ENCODE measurements at regions not wholly inside any gene's neighbourhood (a gene's known extent, or its start where the extent isn't known, plus 50 kb on each side); places are given as distances from the start of the nearest gene placed in this dataset.

DNA sequence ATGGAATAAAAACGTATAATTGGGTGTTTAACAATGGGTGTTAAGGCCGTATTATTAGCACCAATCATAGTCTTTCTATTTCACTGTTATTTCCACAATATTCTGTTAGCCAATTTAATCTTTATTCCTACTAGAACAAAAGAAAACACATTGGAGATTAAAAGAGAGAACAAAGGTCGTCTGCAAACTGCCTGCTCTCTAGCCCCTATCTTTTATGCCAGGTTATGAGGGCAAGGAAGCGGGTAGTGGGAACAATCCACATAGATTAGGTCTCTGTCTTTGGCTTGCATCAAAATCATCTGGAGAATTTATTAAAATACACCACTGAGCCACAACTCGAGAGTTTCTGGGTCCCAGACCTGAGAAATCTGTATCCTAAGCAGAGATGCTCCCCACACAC, 69.4 kb upstream of the DSC1 start:
- Histone ChIP-seq H3K9me2 (ENCODE audit: insufficient read depth) (no peaks in the 10 kb centered on the region), H3K4me3 (no peak overlapping the region), H3K4me2 (no peak overlapping the region), H3K4me1 (replicated peaks; ENCODE audit: insufficient read depth) (peaks cover 18% of the 10 kb centered on the region), H3K79me2 (ENCODE audit: low read depth) (no peaks in the 10 kb centered on the region), H3K27me3 (ENCODE audit: insufficient read depth, low read depth) (no peaks in the 10 kb centered on the region), H4K20me1 (ENCODE audit: insufficient read depth) (no peaks in the 10 kb centered on the region), H3K9me3 (ENCODE audit: insufficient read depth, low read depth) (no peaks in the 10 kb centered on the region; the same call in 1 of the 2 replicates), H2AFZ (no peak overlapping the region), H3K36me3 (ENCODE audit: low read depth) (no peaks in the 10 kb centered on the region), H3K27ac (no peak overlapping the region), H3F3A (ENCODE audit: insufficient read depth, low read depth) (peaks cover 6% of the 10 kb centered on the region; the same call in 1 of the 2 replicates)
- no peak for DNase-seq
- TF ChIP-seq, protein P1, sequence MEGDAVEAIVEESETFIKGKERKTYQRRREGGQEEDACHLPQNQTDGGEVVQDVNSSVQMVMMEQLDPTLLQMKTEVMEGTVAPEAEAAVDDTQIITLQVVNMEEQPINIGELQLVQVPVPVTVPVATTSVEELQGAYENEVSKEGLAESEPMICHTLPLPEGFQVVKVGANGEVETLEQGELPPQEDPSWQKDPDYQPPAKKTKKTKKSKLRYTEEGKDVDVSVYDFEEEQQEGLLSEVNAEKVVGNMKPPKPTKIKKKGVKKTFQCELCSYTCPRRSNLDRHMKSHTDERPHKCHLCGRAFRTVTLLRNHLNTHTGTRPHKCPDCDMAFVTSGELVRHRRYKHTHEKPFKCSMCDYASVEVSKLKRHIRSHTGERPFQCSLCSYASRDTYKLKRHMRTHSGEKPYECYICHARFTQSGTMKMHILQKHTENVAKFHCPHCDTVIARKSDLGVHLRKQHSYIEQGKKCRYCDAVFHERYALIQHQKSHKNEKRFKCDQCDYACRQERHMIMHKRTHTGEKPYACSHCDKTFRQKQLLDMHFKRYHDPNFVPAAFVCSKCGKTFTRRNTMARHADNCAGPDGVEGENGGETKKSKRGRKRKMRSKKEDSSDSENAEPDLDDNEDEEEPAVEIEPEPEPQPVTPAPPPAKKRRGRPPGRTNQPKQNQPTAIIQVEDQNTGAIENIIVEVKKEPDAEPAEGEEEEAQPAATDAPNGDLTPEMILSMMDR (conservative IDR thresholded peaks at IDR 0.05) = no peak
- TF ChIP-seq EZH2 (IDR thresholded peaks at IDR 0.05; ENCODE audit: low read depth) = no peak
- ChIA-PET CTCF (no interaction called here), POLR2A (ENCODE audit: unreplicated experiment) (no interaction called here)
- BruUV-seq (replicated peaks) = no TSS peak
- intact Hi-C loops (cut with micrococcal nuclease; ENCODE audit: unreplicated experiment) = no loop called here

DNA sequence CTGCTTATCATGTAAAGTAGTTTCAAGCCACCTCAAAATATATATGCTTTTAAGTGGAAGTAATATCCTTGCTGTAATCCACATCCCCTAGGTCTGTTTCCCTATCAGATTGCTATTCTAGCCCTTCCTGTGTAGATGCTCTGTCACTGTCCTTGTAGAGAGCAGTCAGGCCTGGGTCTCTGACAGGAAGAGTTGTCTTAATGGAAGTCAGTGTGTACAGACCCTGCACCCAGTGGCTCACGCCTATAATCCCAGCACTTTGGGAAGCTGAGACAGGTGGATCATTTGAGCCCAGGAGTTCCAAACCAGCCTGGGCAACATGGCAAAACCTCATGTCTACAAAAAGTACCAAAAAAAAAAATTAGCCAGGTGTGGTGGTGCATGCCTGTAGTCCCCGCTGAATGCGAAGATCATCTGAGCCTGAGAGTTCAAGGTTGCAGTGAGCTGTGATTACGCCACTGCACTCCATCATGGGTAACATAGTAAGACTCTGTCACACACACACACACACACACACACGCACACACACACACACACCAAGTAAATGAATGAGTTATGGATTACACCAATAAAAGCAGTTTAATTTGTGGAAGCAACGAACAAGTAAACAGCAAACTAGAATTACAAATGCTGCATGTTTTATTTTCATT, 70.2 kb upstream of the DSC1 start:
- ChIA-PET POLR2A (ENCODE audit: unreplicated experiment) (no interaction called here), CTCF (no interaction called here)
- H3K4me1 ChIP-seq (replicated peaks; ENCODE audit: insufficient read depth) = peaks cover 18% of the 10 kb centered on the region
- no peak overlapping the region for H3K4me2 ChIP-seq
- no peak overlapping the region for H3K4me3 ChIP-seq
- no peaks in the 10 kb centered on the region for H3K9me2 ChIP-seq (ENCODE audit: insufficient read depth)
- no peak for DNase-seq
- no peaks in the 10 kb centered on the region for H3K79me2 ChIP-seq (ENCODE audit: low read depth)
- no peak for TF ChIP-seq EZH2 (IDR thresholded peaks at IDR 0.05; ENCODE audit: low read depth)
- TF ChIP-seq, protein P1 (conservative IDR thresholded peaks at IDR 0.05) = no peak
- no TSS peak for BruUV-seq (replicated peaks)
- H3F3A ChIP-seq (ENCODE audit: insufficient read depth, low read depth) = peaks cover 6% of the 10 kb centered on the region; the same call in 1 of the 2 replicates
- H3K27me3 ChIP-seq (ENCODE audit: insufficient read depth, low read depth) = no peaks in the 10 kb centered on the region
- no peaks in the 10 kb centered on the region for H4K20me1 ChIP-seq (ENCODE audit: insufficient read depth)
- intact Hi-C loops (cut with micrococcal nuclease; ENCODE audit: unreplicated experiment) = no loop called here
- no peaks in the 10 kb centered on the region for H3K36me3 ChIP-seq (ENCODE audit: low read depth)
- no peak overlapping the region for H3K27ac ChIP-seq
- H3K9me3 ChIP-seq (ENCODE audit: insufficient read depth, low read depth) = no peaks in the 10 kb centered on the region
- no peak overlapping the region for H2AFZ ChIP-seq

DNA sequence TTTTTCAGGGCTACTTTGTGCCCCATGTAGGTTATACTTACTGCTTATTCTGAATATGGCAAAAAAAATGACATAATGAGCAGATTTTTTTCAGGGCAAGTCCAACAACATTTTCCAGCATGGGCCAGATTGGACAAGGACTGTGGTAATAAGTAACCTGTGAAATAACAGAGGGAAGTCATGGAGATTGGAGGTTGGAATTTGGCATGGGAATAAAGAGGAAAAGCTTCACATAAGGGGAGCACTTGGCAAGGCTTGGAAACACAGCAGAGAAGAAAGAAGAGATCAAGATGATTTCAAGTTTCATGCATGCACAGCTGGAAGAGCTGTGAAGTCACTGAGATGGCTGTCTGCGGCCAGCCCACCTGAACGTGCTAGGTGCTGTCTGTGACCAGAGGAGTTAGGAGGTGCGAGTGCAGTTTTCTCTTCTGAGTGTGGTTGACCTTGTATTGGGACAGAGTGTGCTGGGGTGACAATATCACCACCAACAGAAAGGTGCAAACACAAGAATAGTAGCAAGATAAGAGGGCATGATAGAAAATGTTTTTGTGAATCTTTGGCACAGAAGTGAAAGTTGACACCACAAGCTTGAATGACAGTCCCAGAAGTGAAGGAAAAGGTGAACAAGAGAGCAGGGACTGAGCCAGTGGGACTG, 71.1 kb upstream of the DSC1 start:
- H3K9me3 ChIP-seq (ENCODE audit: insufficient read depth, low read depth) = no peaks in the 10 kb centered on the region
- TF ChIP-seq EZH2 (IDR thresholded peaks at IDR 0.05; ENCODE audit: low read depth) = no peak
- TF ChIP-seq, protein P1 (conservative IDR thresholded peaks at IDR 0.05) = no peak
- H3K27ac ChIP-seq = no peak overlapping the region
- intact Hi-C loops (cut with micrococcal nuclease; ENCODE audit: unreplicated experiment) = no loop called here
- ChIA-PET CTCF (no interaction called here), POLR2A (ENCODE audit: unreplicated experiment) (no interaction called here)
- peaks cover 6% of the 10 kb centered on the region; the same call in 1 of the 2 replicates for H3F3A ChIP-seq (ENCODE audit: insufficient read depth, low read depth)
- no peaks in the 10 kb centered on the region for H3K36me3 ChIP-seq (ENCODE audit: low read depth)
- H3K4me3 ChIP-seq = no peak overlapping the region
- H4K20me1 ChIP-seq (ENCODE audit: insufficient read depth) = no peaks in the 10 kb centered on the region
- H3K9me2 ChIP-seq (ENCODE audit: insufficient read depth) = no peaks in the 10 kb centered on the region
- H3K27me3 ChIP-seq (ENCODE audit: insufficient read depth, low read depth) = no peaks in the 10 kb centered on the region
- H3K79me2 ChIP-seq (ENCODE audit: low read depth) = no peaks in the 10 kb centered on the region
- peaks cover 18% of the 10 kb centered on the region for H3K4me1 ChIP-seq (replicated peaks; ENCODE audit: insufficient read depth)
- BruUV-seq (replicated peaks) = no TSS peak
- no peak overlapping the region for H3K4me2 ChIP-seq
- no peak overlapping the region for H2AFZ ChIP-seq
- DNase-seq = no peak
